ENCODE measurements at regions not wholly inside any gene's neighbourhood (a gene's known extent, or its start where the extent isn't known, plus 50 kb on each side); places are given as distances from the start of the nearest gene placed in this dataset.

DNA sequence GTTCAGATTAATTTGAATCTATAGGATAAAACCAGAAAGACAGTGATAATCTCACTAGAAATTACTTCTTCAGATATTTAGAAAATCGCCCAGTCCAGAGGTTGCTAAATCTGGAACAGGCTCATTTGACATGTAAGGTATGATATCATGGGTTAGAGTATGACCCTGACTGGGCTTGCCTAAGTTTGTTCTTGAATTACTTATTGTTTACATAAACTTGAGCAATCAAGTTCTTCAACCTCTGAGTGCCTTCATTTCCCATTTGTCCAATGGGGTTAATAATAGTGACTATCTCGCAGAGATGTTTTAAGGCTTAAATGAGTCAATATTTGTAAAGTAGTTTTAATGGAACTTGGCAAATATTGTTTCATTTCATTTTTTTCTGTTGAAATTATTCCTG is 1947.6 kb upstream of the IGFBP7 start:
- peaks cover 4% of the 10 kb centered on the region; the same call in 1 of the 2 replicates for H3K4me1 Mint-ChIP-seq
- no peak overlapping the region for H3K27ac Mint-ChIP-seq
- POLR2A ChIA-PET: no interaction called here
- no peaks in the 10 kb centered on the region for H3K27me3 Mint-ChIP-seq (ENCODE audit: low read depth)
- TF ChIP-seq JAZF1 (CRISPR knock-in tag; IDR thresholded peaks at IDR 0.05): no peak
- TF ChIP-seq, protein P1, sequence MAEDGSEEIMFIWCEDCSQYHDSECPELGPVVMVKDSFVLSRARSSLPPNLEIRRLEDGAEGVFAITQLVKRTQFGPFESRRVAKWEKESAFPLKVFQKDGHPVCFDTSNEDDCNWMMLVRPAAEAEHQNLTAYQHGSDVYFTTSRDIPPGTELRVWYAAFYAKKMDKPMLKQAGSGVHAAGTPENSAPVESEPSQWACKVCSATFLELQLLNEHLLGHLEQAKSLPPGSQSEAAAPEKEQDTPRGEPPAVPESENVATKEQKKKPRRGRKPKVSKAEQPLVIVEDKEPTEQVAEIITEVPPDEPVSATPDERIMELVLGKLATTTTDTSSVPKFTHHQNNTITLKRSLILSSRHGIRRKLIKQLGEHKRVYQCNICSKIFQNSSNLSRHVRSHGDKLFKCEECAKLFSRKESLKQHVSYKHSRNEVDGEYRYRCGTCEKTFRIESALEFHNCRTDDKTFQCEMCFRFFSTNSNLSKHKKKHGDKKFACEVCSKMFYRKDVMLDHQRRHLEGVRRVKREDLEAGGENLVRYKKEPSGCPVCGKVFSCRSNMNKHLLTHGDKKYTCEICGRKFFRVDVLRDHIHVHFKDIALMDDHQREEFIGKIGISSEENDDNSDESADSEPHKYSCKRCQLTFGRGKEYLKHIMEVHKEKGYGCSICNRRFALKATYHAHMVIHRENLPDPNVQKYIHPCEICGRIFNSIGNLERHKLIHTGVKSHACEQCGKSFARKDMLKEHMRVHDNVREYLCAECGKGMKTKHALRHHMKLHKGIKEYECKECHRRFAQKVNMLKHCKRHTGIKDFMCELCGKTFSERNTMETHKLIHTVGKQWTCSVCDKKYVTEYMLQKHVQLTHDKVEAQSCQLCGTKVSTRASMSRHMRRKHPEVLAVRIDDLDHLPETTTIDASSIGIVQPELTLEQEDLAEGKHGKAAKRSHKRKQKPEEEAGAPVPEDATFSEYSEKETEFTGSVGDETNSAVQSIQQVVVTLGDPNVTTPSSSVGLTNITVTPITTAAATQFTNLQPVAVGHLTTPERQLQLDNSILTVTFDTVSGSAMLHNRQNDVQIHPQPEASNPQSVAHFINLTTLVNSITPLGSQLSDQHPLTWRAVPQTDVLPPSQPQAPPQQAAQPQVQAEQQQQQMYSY (CRISPR knock-in tag; IDR thresholded peaks at IDR 0.05): no peak
- TF ChIP-seq, protein P2, sequence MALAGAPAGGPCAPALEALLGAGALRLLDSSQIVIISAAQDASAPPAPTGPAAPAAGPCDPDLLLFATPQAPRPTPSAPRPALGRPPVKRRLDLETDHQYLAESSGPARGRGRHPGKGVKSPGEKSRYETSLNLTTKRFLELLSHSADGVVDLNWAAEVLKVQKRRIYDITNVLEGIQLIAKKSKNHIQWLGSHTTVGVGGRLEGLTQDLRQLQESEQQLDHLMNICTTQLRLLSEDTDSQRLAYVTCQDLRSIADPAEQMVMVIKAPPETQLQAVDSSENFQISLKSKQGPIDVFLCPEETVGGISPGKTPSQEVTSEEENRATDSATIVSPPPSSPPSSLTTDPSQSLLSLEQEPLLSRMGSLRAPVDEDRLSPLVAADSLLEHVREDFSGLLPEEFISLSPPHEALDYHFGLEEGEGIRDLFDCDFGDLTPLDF (CRISPR knock-in tag; IDR thresholded peaks at IDR 0.05): no peak
- ATAC-seq (no peak), DNase-seq (ENCODE audit: low spot score) (no peak)
- no peaks in the 10 kb centered on the region for H3K9me3 Mint-ChIP-seq
- CTCF ChIA-PET: no interaction called here
- H3K4me3 Mint-ChIP-seq: no peak overlapping the region
- H3K36me3 Mint-ChIP-seq: no peaks in the 10 kb centered on the region

DNA sequence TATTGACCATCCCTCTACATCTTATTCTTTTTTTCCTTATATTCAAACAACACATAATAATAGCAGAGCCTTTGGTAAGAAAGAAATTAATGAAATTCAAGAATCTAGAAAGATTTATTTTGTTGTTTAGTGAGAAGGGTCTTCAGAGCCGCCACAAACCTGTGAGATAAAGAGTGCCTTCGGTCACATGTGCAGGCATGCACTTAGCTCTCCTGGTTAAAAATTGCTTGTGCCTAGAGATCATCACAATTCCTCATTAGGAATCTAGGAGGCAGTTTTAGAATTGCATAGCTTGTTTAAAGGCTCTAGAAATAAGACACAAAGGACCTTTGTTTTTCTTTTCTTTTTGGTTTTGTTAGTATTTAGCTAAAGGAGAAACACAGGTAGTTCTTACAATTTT is 1948.4 kb upstream of the IGFBP7 start:
- Mint-ChIP-seq H3K9me3 (no peaks in the 10 kb centered on the region), H3K27me3 (ENCODE audit: low read depth) (no peaks in the 10 kb centered on the region), H3K4me3 (no peak overlapping the region), H3K4me1 (peaks cover 4% of the 10 kb centered on the region; the same call in 1 of the 2 replicates), H3K36me3 (no peaks in the 10 kb centered on the region), H3K27ac (no peak overlapping the region)
- ChIA-PET POLR2A (no interaction called here), CTCF (no interaction called here)
- TF ChIP-seq ELF4 (CRISPR knock-in tag; IDR thresholded peaks at IDR 0.05; ENCODE audit: low read depth) (no peak), NR3C1 (CRISPR knock-in tag; conservative IDR thresholded peaks at IDR 0.05; ENCODE audit: low read depth) (no peak), GRHL2 (CRISPR knock-in tag; IDR thresholded peaks at IDR 0.05; ENCODE audit: insufficient replicate concordance, severe bottlenecking) (no peak), TCF7 (CRISPR knock-in tag; IDR thresholded peaks at IDR 0.05; ENCODE audit: low read depth) (no peak), TP53 (CRISPR knock-in tag; IDR thresholded peaks at IDR 0.05) (no peak), HMGA2 (CRISPR knock-in tag; IDR thresholded peaks at IDR 0.05) (no peak), ZNF416 (CRISPR knock-in tag; IDR thresholded peaks at IDR 0.05) (no peak)
- TF ChIP-seq, protein P3, sequence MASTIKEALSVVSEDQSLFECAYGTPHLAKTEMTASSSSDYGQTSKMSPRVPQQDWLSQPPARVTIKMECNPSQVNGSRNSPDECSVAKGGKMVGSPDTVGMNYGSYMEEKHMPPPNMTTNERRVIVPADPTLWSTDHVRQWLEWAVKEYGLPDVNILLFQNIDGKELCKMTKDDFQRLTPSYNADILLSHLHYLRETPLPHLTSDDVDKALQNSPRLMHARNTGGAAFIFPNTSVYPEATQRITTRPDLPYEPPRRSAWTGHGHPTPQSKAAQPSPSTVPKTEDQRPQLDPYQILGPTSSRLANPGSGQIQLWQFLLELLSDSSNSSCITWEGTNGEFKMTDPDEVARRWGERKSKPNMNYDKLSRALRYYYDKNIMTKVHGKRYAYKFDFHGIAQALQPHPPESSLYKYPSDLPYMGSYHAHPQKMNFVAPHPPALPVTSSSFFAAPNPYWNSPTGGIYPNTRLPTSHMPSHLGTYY (CRISPR knock-in tag; IDR thresholded peaks at IDR 0.05): no peak
- DNase-seq (ENCODE audit: low spot score): no peak
- no peak for ATAC-seq

DNA sequence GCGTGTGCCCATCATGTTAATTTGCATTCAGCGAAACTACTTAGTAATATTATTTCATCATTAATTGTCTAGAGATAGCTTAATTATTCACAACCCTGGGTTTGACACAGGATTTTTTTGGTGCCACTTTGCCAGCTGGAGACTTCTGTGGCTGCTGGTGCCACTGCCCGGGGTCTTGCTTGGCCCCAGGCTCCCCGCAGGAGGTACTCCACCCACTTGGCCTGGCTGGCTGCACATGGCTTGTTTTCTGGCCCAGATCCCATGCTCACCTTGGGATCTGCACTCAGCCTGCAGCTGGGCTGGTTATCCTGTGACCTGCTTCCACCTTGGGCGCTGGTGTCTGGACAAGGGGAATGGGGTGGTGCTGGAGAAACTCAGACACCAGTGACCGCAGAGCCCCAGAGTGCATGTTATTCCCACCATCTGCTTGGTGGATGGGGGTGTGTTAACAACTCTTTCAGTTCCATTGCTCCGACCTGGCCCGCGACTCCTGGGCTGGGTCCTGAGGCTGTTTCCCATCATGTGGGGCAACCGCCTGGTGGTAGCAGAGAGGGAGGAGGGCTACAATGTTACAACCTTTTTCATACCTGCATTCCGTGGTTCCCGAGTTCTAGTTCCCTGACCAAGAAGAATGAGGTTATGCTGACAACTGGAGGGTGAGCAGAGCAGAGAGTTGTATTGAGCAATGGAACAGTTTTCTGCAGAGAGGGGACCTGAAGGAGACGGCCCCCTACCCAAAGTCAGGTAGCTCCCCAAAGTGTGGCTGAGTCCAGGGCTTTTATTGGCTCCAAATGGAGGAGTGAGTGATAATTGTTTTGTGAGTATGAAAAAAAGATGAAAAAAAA is 1950.0 kb upstream of the IGFBP7 start:
- Mint-ChIP-seq H3K4me3 (no peak overlapping the region), H3K27ac (no peak overlapping the region), H3K36me3 (no peaks in the 10 kb centered on the region), H3K4me1 (peaks cover 4% of the 10 kb centered on the region; the same call in 1 of the 2 replicates), H3K27me3 (ENCODE audit: low read depth) (no peaks in the 10 kb centered on the region), H3K9me3 (no peaks in the 10 kb centered on the region)
- ATAC-seq (no peak), DNase-seq (ENCODE audit: low spot score) (no peak)
- ChIA-PET POLR2A (no interaction called here), CTCF (no interaction called here)
- TF ChIP-seq, protein P4, sequence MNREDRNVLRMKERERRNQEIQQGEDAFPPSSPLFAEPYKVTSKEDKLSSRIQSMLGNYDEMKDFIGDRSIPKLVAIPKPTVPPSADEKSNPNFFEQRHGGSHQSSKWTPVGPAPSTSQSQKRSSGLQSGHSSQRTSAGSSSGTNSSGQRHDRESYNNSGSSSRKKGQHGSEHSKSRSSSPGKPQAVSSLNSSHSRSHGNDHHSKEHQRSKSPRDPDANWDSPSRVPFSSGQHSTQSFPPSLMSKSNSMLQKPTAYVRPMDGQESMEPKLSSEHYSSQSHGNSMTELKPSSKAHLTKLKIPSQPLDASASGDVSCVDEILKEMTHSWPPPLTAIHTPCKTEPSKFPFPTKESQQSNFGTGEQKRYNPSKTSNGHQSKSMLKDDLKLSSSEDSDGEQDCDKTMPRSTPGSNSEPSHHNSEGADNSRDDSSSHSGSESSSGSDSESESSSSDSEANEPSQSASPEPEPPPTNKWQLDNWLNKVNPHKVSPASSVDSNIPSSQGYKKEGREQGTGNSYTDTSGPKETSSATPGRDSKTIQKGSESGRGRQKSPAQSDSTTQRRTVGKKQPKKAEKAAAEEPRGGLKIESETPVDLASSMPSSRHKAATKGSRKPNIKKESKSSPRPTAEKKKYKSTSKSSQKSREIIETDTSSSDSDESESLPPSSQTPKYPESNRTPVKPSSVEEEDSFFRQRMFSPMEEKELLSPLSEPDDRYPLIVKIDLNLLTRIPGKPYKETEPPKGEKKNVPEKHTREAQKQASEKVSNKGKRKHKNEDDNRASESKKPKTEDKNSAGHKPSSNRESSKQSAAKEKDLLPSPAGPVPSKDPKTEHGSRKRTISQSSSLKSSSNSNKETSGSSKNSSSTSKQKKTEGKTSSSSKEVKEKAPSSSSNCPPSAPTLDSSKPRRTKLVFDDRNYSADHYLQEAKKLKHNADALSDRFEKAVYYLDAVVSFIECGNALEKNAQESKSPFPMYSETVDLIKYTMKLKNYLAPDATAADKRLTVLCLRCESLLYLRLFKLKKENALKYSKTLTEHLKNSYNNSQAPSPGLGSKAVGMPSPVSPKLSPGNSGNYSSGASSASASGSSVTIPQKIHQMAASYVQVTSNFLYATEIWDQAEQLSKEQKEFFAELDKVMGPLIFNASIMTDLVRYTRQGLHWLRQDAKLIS (CRISPR knock-in tag; IDR thresholded peaks at IDR 0.05; ENCODE audit: borderline replicate concordance): no peak
- TF ChIP-seq IRF2 (CRISPR knock-in tag; IDR thresholded peaks at IDR 0.05; ENCODE audit: borderline replicate concordance, low read depth) (no peak), MYBL2 (CRISPR knock-in tag; IDR thresholded peaks at IDR 0.05) (no peak), MXD4 (CRISPR knock-in tag; IDR thresholded peaks at IDR 0.05; ENCODE audit: borderline replicate concordance) (no peak), FOXK1 (CRISPR knock-in tag; IDR thresholded peaks at IDR 0.05) (no peak)
- TF ChIP-seq, protein P5, sequence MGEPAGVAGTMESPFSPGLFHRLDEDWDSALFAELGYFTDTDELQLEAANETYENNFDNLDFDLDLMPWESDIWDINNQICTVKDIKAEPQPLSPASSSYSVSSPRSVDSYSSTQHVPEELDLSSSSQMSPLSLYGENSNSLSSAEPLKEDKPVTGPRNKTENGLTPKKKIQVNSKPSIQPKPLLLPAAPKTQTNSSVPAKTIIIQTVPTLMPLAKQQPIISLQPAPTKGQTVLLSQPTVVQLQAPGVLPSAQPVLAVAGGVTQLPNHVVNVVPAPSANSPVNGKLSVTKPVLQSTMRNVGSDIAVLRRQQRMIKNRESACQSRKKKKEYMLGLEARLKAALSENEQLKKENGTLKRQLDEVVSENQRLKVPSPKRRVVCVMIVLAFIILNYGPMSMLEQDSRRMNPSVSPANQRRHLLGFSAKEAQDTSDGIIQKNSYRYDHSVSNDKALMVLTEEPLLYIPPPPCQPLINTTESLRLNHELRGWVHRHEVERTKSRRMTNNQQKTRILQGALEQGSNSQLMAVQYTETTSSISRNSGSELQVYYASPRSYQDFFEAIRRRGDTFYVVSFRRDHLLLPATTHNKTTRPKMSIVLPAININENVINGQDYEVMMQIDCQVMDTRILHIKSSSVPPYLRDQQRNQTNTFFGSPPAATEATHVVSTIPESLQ (CRISPR knock-in tag; IDR thresholded peaks at IDR 0.05): no peak
- TF ChIP-seq, protein P6, sequence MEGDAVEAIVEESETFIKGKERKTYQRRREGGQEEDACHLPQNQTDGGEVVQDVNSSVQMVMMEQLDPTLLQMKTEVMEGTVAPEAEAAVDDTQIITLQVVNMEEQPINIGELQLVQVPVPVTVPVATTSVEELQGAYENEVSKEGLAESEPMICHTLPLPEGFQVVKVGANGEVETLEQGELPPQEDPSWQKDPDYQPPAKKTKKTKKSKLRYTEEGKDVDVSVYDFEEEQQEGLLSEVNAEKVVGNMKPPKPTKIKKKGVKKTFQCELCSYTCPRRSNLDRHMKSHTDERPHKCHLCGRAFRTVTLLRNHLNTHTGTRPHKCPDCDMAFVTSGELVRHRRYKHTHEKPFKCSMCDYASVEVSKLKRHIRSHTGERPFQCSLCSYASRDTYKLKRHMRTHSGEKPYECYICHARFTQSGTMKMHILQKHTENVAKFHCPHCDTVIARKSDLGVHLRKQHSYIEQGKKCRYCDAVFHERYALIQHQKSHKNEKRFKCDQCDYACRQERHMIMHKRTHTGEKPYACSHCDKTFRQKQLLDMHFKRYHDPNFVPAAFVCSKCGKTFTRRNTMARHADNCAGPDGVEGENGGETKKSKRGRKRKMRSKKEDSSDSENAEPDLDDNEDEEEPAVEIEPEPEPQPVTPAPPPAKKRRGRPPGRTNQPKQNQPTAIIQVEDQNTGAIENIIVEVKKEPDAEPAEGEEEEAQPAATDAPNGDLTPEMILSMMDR (IDR thresholded peaks at IDR 0.05): no peak

Data from WTC11 (cell line).